HG03342 (cell line): ENCODE measurements at regions not wholly inside any gene's neighbourhood (a gene's known extent, or its start where the extent isn't known, plus 50 kb on each side); places are given as distances from the start of the nearest gene placed in this dataset.
"Not testable (repeated sequence)": the region's sequence is repeated elsewhere in the genome, so short reads cannot be mapped to it uniquely, and the experiment has no call there.

Experiments
- ATAC-seq: cut with Tn5 transposase; IDR thresholded peaks from one replicate; pipeline ENCODE4 v1.9.1; 2021; ENCODE audit warnings: mild to moderate bottlenecking, moderate library complexity; ENCODE audit not compliant: unreplicated experiment

- no peak for ATAC-seq
These were observed 54.4 kb upstream of the JAK1 start for GRCh38 chr1:65020774-65021173.

GRCh38 chr1:65021795-65022194, 55.4 kb upstream of the JAK1 start:
- no peak for ATAC-seq

DNA sequence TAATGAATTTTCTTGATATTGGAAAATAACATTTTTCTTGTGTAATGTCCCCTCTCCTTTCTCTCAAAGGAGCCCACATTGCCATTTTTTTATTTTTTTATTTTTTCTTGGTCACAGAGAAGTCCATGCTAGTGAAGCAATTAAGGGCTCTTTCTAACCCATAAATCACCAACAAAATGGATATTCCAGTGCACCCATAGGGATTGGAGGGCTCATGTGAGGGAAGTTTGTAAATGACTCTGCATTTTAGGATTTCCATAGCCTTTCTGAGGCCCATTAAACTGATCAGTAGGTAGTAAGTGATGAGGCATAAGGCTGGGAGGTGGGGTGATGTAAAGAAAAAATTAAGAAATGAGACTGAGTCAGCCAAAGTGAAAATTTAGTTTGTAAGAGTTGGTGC, 55.9 kb upstream of the JAK1 start:
- ATAC-seq, result no peak

DNA sequence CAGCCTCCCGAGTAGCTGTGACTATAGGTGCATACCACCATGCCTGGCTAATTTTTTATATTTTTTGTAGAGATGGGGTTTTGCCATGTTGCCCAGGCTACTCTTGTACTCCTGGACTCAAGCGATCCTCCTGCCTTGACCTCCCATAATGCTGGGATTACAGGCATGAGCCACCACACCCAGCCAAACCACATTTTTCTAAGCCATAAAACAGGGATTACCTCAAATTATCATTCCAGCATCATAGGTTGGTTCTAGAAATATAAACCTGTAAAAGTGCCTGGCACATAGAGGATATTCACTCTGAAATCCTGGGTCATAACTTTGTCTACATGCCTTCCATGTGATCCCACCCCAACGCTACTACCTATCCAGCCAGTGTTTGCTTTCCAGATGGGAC, 59.4 kb upstream of the JAK1 start:
- no peak for ATAC-seq

DNA sequence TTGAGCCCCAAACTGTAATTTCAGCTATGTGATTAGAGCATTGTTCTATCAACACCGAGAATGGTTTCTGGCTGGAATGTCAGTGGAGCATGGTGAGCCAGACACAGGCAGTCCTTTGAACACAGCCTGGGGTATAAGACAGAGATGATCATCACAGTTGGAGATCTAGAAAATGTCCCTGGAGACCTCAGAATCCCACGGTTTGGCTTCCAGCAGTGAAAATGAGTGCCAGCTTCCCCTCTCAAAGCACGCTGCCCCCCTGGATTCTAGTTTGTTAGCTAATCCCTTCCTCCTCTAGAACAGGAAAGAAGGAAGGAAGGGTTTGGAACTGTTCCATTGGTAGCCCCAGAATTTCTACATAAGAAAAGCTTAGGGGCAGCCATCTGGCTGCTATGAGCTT, 59.9 kb upstream of the JAK1 start:
- ATAC-seq, result no peak

GRCh38 chr1:65027666-65028358, 61.5 kb upstream of the JAK1 start:
- ATAC-seq, result no peak

DNA sequence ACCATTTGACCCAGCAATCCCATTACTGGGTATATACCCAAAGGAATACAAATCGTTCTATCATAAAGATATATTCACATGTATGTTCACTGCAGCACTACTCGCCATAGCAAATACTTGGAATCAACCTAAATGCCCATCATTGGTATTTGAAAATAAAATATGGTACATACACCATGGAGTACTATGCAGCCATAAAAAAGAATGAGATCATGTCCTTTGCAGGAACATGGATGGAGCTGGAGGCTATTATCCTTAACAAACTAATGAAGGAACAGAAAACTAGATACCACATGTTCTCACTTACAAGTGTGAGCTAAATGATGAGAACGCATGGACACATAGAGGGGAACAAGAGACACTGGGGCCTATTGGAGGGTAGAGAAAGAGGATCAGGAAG, 63.1 kb upstream of the JAK1 start:
- not testable (repeated sequence) for ATAC-seq

DNA sequence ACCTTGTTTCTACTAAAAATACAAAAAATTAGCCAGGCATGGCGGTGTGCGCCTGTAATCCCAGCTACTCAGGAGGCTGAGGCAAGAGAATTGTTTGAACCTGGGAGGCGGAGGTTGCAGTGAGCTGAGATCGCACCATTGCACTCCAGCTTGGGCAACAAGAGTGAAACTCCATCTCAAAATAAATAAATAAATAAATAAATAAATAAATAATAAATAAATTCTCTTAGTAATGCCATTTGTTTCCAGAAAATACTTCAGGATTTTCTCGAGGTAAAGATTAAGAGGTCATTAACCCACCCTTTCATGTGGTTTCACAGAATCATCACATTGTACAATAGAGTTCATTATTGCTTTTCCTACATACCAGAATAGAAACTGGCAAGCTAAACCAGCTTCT, 68.5 kb upstream of the JAK1 start:
- not testable (repeated sequence) for ATAC-seq

- no peak for ATAC-seq
These were observed 70.3 kb upstream of the JAK1 start for GRCh38 chr1:65036570-65037051.

- no peak for ATAC-seq
These were observed 72.7 kb upstream of the JAK1 start for GRCh38 chr1:65039066-65039465.

DNA sequence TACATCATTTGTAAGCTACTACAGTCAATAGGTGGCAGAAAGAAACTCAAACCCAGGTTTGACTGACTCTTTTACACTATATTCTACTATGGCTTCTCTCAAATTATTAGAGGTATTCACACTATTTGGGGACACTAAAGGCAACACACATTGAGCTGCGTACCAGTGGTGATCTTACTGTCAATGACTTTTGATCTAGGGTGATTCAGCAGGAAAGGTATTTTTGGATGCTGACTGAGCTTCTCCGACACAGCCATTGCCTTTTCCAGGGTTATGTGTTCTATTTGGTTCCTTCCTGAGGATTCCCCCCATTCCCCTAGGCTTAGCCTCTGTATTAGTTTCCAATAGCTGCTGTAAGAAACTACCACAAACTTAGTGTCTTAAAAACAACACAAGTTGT, 73.2 kb upstream of the JAK1 start:
- ATAC-seq, result no peak

GRCh38 chr1:65042467-65042866, 76.1 kb upstream of the JAK1 start:
- ATAC-seq, result no peak

DNA sequence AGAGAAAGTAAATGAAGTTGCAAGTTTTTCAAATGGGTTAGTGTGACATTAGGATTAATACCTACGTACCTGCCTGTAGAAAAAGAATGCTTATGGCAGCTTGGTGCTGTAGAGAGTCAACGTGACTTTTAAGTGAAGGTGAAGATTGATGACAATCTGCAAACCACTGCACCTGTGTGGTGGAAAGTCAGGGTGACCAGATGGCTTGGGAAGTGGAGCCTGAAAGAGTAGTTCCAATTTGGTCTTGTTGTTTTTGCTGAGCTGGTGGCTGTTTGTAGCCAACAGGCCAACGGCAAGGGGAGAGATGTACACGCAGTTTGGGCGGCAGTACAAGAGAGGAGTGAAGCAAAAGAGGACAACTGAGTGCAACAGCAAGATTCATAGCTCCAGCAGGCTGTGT, 78.1 kb upstream of the JAK1 start:
- no peak for ATAC-seq

DNA sequence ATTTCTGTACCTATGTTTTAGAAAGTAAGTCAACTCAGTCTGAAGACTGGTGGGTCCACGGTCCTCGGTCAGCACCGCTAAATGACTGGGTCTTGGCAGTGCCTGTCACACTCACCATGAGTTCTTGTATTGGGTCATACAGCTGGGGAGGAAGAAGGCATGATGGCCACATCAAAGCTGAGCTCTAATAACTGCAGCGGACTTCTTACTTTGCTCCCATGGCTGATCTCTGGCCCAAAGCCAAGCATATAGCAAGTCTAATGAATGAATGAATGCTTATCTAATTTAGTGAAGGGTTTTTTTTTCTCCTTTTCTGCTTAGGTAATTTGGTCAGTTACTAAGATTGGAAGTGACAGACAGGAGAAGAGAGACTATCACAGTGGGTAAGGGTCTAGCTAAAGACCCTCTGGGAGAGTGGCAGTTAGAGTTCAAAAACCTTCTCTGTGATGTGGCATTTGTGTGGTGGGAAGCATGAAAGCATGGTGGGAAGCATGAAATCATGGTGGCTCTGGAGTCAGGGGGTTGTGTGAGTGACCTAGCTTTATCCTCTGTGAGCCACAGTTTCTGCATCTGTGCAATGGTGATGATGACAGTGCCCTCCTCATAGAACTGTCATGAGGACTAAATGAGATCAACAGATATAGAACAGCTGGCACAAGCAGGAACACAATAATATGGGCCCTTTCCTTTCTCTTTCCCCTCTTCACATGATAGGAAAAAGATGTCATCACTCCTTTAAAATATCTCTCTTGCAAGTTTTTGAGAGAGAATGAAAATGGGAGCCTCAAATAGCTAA, 78.9 kb upstream of the JAK1 start:
- ATAC-seq, result no peak

DNA sequence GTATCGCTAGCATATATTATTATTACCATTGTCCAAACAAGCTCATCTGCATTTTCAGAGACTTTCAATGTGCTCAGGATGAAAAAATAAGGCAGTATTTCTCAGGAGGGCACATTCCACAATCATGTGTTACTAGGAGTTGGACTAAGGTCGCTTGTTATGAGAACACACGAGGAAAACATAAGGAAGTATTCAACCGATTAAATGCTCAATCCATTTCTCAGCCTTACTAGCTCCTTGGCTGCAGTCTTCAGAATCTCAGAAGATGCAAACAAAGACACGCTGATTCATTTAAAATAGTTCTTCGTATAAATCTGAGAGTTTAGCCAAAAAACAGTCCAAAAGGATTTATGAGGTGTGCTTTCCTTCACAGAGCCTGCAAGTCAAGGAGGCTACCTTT, 82.0 kb upstream of the JAK1 start:
- ATAC-seq, result no peak

- no peak for ATAC-seq
These were observed 83.8 kb upstream of the JAK1 start for GRCh38 chr1:65049941-65050713.

- ATAC-seq, result no peak
These were observed 84.4 kb upstream of the JAK1 start for GRCh38 chr1:65050735-65051134.

DNA sequence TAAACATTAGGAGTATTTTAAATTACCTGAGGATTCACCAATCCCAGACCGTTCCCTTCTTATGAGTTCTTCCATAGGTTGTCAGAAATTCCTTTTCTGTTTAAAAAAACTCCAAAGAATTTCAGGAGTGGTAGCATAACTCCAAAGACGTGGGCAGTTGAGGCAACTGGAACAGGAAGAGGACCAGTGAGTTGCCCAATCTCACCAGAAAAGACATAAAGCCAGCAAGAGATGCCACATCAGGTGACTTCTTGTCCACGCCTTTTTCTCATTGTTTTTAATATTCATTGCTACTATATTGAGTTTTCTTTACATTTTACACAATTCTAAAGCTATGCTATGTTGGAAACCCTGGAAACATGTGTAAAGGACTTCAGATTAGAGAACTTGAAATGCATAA, 88.1 kb upstream of the JAK1 start:
- no peak for ATAC-seq

DNA sequence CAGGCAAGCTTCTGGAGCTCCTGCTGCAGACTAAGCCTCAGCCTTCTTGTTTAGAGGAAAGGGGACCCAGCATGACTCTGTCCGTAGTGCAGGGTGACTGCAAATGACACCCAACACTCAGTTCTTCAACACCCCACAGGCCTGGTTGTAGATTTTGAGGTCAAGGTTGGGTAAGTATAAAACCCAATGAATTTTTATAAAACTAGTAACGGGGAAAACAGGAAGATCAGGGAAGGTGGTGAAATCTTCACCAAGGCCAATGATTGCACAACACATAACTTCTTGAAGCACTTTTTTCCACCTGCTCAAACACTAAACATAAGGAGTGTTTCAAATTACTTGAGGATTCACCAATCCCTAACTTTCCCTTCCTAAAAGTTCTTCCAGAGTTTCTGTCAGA, 89.4 kb upstream of the JAK1 start:
- no peak for ATAC-seq

- no peak for ATAC-seq
These were observed 89.9 kb upstream of the JAK1 start for GRCh38 chr1:65056234-65056633.

DNA sequence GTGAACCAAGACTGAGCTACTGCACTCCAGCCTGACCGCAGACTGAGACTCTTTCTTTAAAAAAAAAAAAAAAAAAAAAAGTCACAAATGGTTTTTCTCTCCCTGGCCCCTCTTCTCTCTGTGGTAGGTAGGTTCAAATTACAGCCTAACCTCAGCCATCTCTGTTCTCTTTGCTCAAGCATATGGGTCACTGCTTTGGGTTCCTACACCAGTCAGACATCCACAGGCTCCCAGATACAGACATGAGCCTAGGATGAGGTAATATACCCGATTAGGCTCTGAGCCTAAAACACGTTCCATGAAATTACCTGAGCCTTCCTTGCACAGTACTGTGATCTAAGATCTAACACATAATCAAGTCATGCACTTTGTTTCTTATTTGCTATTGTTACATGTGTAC, 90.5 kb upstream of the JAK1 start:
- no peak for ATAC-seq
